Testis (tissue), 2 donors: ENCODE measurements at regions not wholly inside any gene's neighbourhood (a gene's known extent, or its start where the extent isn't known, plus 50 kb on each side); places are given as distances from the start of the nearest gene placed in this dataset.
"Not testable (repeated sequence)": the region's sequence is repeated elsewhere in the genome, so short reads cannot be mapped to it uniquely, and the experiment has no call there.

ENCODE experiments used
- DNase-seq: peaks from one replicate; pipeline ENCODE4 v3.0.0-alpha.2; 2019
- H3K27ac ChIP-seq, 2 donors: fragments of 200-600 bp; sonication (generic); one replicate each; pipeline ENCODE4 v1.5.1; 2019
- H3K27me3 ChIP-seq: fragments of 200-600 bp; sonication (generic); one replicate; pipeline ENCODE4 v1.5.1; 2019
- H3K36me3 ChIP-seq: fragments of 200-600 bp; sonication (generic); one replicate; pipeline ENCODE4 v1.5.1; 2017; ENCODE audit warnings: low read depth; ENCODE audit errors: missing control alignments
- H3K4me1 ChIP-seq: fragments of 200-600 bp; sonication (generic); one replicate; pipeline ENCODE4 v1.5.1; 2019
- H3K4me3 ChIP-seq, 2 donors: fragments of 200-600 bp; sonication (generic); one replicate each; pipeline ENCODE4 v1.5.1; 2017 to 2019
- H3K9me3 ChIP-seq: fragments of 200-600 bp; sonication (generic); one replicate; pipeline ENCODE4 v1.5.1; 2017
- POLR2A ChIP-seq: fragments of 450-650 bp; IDR thresholded peaks from one replicate; pipeline ENCODE4 v1.6.1; 2017; ENCODE audit warnings: antibody characterized with exemption, mild to moderate bottlenecking, moderate library complexity
- WGBS, 2 donors: methylation state at CpG; one replicate each; pipeline ENCODE4 v1.1.5; 2018; 5-methylcytosine and 5-hydroxymethylcytosine counted together
- intact Hi-C: fragments of 100-400 bp; cut with DNase I; formaldehyde crosslinking; loops from one replicate; pipeline ENCODE4 v1.15.1; 2023; ENCODE audit warnings: low total_unique reads
- TF ChIP-seq, protein P1 (sequence below), 3 experiments: fragments of 450-650 bp in 2 of 3; fragments of 200-600 bp in 1 of 3; sonication (generic) in 1 of 3; IDR thresholded peaks; one replicate each; pipeline ENCODE4 v1.5.1; 2016 to 2019; ENCODE audit warnings: antibody characterized with exemption in 3 of 3, mild to moderate bottlenecking in 2 of 3, moderate library complexity in 1 of 3

DNA sequence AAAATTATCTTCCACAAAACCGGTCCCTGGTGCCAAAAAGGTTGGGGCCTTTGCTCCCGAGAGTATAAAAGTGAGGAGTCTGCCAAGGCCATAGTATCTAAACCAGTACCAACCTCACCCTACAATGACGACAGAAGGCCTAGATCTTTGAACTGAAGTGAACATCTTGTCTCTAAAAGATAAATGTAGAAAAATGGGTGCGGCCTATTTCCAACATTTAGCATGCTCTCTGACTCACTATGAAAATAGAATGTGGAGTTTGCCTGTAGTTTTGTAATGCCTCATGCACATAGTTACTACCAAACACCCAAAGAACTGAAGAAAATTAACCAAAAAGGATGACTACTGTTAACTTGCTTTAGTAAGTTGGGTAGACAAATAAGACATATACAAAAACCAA is 218.4 kb downstream of the SLITRK2 start:
- no peak for DNase-seq
- WGBS, 2 donors: 58 to 63% methylated on average over 4 of the region's 4 CpGs
- Histone ChIP-seq H3K4me1 (no peaks in the 10 kb centered on the region), H3K9me3 (no peaks in the 10 kb centered on the region), H3K27ac (no peak overlapping the region), H3K27me3 (no peaks in the 10 kb centered on the region), H3K36me3 (no peaks in the 10 kb centered on the region), H3K4me3 (no peak overlapping the region)
- intact Hi-C loops: no loop called here
- TF ChIP-seq POLR2A: no peak
- TF ChIP-seq, protein P1, sequence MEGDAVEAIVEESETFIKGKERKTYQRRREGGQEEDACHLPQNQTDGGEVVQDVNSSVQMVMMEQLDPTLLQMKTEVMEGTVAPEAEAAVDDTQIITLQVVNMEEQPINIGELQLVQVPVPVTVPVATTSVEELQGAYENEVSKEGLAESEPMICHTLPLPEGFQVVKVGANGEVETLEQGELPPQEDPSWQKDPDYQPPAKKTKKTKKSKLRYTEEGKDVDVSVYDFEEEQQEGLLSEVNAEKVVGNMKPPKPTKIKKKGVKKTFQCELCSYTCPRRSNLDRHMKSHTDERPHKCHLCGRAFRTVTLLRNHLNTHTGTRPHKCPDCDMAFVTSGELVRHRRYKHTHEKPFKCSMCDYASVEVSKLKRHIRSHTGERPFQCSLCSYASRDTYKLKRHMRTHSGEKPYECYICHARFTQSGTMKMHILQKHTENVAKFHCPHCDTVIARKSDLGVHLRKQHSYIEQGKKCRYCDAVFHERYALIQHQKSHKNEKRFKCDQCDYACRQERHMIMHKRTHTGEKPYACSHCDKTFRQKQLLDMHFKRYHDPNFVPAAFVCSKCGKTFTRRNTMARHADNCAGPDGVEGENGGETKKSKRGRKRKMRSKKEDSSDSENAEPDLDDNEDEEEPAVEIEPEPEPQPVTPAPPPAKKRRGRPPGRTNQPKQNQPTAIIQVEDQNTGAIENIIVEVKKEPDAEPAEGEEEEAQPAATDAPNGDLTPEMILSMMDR (IDR thresholded peaks at IDR 0.05): no peak

DNA sequence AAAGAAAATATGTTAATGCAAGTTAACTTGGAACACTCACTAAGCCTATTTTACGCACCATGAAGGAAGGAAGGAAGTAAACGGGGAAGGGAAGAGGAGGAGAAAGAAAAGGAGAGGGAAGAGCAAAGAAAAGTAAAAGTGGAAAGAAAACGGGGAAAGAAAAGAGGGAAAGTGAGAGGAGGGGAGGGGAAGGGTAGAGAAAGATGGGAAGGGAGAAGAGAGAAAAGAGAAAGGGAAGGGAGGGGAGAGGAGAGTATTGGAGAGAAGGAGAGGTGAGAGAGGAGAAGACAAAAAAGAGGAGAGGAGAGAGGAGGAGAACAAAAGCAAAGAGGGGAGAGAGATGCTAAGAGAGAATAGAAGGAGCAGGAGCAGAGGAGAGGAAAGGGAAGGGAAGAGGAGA is 224.1 kb downstream of the SLITRK2 start:
- no peaks in the 10 kb centered on the region for H3K27me3 ChIP-seq
- WGBS, 2 donors: 59 to 74% methylated on average over 3 of the region's 3 CpGs
- no peaks in the 10 kb centered on the region for H3K9me3 ChIP-seq
- no peak overlapping the region for H3K4me3 ChIP-seq
- TF ChIP-seq, protein P1 (IDR thresholded peaks at IDR 0.05): no peak
- no peak for TF ChIP-seq POLR2A
- no peak for DNase-seq
- no peak overlapping the region for H3K27ac ChIP-seq
- H3K36me3 ChIP-seq: no peaks in the 10 kb centered on the region
- H3K4me1 ChIP-seq: no peaks in the 10 kb centered on the region
- intact Hi-C loops: no loop called here

DNA sequence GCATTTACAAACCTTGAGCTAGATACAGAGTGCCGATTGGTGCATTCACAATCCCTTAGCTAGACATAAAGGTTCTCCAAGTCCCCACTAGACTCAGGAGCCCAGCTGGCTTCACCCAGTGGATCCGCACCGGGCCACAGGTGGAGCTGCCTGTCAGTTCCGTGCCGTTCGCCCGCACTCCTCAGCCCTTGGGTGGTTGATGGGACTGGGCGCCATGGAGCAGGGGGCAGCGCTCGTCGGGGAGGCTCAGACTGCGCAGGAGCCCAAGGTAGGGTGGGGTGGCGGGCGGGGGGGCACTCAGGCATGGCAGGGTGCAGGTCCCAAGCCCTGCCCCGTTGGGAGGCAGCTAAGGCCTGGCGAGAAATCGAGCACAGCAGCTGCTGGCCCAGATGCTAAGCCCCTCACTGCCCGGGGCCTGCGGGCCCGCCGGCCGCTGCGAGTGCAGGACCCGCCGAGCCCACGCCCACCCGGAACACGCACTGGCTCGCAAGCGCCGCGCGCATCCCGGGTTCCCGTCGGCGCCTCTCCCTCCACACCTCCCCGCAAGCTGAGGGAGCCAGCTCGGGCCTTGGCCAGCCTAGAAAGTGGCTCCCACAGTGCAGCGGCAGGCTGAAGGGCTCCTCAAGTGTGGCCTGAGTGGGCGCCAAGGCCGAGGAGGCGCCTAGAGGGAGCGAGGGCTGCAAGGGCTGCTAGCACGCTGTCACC is 228.5 kb downstream of the SLITRK2 start:
- WGBS, 2 donors: 79 to 82% methylated on average over 13 to 14 of the region's 45 CpGs
- H3K27ac ChIP-seq, H3K9me3 ChIP-seq, H3K4me1 ChIP-seq, H3K36me3 ChIP-seq, H3K27me3 ChIP-seq, H3K4me3 ChIP-seq, intact Hi-C loops: not testable (repeated sequence)
- peak; percentile 12 for DNase-seq

DNA sequence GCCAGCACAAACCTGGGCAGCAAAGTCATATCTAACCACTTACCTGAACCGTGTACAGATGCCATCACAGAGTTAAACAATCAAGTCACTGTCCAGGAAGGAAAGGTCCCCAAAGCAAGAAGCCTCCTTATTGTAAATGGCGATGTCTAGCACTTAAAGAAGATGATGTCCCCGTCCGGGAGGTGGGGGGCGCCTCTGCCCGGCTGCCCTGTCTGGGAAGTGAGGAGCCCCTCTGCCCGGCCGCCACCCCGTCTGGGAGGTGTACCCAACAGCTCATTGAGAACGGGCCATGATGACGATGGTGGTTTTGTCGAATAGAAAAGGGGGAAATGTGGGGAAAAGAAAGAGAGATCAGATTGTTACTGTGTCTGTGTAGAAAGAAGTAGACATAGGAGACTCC is 231.9 kb downstream of the SLITRK2 start:
- 88 to 100% methylated on average over 1 to 5 of the region's 12 CpGs for WGBS, 2 donors
- H3K27me3 ChIP-seq, H3K4me3 ChIP-seq, H3K36me3 ChIP-seq, DNase-seq, H3K27ac ChIP-seq, H3K9me3 ChIP-seq, intact Hi-C loops, H3K4me1 ChIP-seq: not testable (repeated sequence)

DNA sequence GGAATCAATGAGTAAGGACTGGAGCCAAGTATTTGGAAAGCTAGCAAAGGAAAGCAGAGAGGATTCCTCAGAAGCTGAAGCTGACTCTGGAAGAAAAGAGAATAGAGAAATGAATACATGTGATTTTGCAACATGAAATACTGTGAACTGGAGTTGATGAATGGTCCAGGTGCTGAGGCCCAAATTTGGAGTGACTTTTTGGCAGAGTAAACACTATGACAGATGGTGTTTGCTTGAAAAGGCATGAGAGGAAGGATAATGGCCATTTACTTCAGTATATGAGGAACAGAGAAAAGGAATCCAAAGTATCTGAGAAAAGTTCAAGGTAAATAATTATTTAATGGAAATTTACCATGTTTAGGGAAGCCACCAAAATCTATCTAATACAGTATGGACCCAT is 236.7 kb downstream of the SLITRK2 start:
- TF ChIP-seq POLR2A: no peak
- TF ChIP-seq, protein P1 (IDR thresholded peaks at IDR 0.05): no peak
- Histone ChIP-seq H3K36me3 (no peaks in the 10 kb centered on the region), H3K4me1 (no peaks in the 10 kb centered on the region), H3K4me3 (no peak overlapping the region), H3K27me3 (no peaks in the 10 kb centered on the region), H3K27ac (no peak overlapping the region), H3K9me3 (no peaks in the 10 kb centered on the region)
- no peak for DNase-seq
- intact Hi-C loops: no loop called here

DNA sequence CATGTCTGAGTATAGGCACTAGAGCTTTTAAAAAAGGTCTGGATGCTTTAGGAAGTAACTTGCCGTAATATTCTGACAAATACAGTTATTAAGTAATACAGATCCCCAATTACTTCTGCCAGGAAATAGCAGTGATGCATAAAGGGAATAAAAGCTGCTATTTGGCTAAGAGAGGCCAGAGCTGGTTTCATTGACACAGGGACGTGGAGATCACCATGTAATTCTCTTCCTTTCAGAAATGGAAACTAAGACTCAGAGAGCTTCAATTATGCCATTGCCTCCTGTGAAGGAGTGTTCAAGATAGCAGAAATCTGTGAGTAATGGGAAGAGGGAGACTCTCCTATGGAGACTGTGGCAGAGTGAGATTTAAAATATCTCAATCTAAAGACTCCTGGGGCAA is 238.1 kb downstream of the SLITRK2 start:
- Histone ChIP-seq H3K27me3 (no peaks in the 10 kb centered on the region), H3K27ac (no peak overlapping the region), H3K9me3 (no peaks in the 10 kb centered on the region), H3K4me1 (no peaks in the 10 kb centered on the region), H3K36me3 (no peaks in the 10 kb centered on the region), H3K4me3 (no peak overlapping the region)
- DNase-seq: no peak
- 44 to 61% methylated on average over 2 of the region's 2 CpGs for WGBS, 2 donors
- TF ChIP-seq, protein P1 (IDR thresholded peaks at IDR 0.05): no peak
- TF ChIP-seq POLR2A: no peak
- intact Hi-C loops: no loop called here
